GM18909 (cell line): ENCODE measurements at regions not wholly inside any gene's neighbourhood (a gene's known extent, or its start where the extent isn't known, plus 50 kb on each side); places are given as distances from the start of the nearest gene placed in this dataset.
"Not testable (repeated sequence)": the region's sequence is repeated elsewhere in the genome, so short reads cannot be mapped to it uniquely, and the experiment has no call there.

Experiments used
- ATAC-seq: cut with Tn5 transposase; IDR thresholded peaks from one replicate; pipeline ENCODE4 v1.9.1; 2021; ENCODE audit warnings: mild to moderate bottlenecking; ENCODE audit not compliant: unreplicated experiment, poor library complexity

DNA sequence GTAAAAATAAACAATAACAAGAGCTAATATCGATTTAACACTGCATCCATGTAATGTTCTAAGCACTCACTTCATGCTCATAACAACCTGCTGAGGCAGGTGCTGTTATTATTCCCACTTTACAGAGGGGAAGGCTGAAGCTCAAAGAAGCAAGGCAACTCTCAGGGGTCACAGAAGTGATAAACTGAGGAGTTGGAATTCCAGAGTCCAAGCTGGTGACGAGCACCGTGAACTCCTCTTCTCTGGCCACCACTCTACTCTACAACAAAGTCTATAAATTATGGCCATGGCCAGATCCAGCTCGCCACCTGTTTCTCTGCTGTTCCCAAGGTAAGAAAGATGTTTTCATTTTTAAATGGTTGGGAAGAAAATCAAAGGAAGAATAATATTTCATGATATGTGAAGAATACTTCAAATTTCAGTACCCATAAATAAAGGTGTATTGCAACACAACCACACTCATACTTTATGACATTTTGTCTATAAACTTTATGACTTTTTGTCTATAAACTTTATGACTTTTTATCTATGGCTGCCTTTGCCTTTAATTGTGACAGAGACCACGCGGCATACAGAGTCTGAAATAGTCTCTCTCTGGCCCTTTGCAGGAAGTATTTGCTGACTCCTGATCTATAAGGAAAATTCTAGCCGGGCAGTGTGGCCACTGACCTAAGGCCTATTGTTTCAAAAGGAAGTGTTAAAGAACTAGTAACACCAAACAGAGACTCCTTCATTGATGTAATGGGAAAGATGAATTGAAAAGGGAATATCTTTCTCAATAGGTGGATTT lies 113.2 kb upstream of the KCNG1 start:
- no peak for ATAC-seq

DNA sequence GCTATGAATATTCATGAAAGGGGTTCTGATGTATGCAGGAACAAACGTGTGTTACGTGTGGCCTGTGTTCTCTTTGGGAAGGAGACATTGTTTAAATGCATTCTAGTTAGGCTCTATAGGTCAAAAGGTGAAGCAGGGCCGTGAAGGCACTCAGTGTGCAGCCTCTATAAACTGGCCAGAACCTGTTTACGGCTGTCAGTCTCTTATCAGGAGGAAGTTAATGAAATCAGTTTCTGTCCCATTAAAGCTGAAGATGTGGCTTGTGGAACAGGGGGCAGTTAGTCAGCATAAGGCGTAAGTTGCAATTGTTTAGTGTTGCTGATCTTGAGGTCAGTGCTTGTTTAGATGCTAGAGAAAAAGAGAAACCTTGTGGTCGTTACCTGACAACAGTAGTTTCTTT lies 111.5 kb upstream of the KCNG1 start:
- ATAC-seq, result no peak

DNA sequence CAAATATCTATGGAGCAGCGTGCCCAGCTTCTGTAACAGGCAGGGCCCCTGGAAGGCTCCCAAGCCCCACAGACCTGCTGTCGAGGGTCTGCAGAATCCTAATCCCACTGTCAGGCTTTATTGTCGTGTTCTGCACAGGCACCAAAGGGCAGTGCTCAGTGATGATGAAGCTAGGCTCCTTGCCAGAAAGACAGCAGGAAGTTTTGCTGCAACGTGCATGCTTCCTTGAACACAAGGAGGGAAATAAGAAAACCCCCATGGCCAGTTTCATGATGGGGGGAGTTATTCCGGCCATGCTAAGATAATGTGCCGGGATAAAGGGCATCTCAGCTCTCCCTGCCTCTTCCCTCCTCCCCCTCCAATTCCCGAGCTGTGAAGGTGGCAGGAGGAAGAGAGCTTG lies 109.4 kb upstream of the KCNG1 start:
- no peak for ATAC-seq

DNA sequence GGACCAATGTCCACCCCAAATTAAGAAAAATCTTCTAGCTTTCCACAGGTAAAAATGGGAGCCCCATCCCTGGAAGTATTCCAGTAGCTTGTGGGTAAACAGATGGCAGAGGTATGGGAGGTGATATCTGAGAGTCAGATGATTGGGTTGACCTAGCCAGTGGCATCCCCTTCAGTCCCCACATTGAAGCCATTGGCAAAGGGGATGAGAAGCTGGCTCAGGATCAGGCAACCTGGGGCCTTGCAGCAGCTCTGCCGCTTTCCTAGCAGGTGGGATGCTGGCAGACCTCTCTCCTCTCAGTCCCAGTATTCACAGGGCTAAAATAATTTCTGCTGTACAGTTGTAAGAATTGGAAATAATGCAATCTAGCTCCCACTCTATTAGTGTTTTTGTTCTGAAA lies 108.9 kb upstream of the KCNG1 start:
- no peak for ATAC-seq

DNA sequence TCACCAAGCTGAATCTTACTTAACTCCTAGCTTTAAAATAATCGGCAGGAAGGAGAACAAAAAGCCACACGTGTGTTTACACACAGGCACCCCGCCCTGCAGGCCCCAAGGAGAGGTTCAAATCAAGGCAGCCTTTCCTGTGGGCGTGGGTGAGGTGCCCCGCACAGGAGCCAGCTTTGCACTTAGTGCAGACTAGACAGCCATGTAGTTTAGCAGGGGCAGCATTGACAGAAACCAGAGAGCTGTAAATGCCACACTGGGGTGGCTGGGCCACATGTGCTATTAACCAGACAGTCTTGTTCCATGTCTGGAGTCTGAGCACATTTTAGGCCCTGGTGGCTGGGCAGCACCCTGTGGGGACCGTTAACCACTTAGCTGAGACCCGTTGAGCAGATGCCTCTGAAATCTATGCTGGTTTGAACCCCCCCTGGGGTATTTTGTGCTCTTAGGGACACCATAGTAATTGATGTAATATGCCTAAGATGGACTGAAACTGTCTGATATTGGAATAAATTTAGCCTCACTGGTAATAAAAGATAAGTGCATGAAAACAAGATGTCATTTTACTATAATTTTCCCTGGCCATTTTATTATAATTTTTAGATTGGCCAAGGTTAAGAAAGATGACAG lies 106.4 kb upstream of the KCNG1 start:
- no peak for ATAC-seq

DNA sequence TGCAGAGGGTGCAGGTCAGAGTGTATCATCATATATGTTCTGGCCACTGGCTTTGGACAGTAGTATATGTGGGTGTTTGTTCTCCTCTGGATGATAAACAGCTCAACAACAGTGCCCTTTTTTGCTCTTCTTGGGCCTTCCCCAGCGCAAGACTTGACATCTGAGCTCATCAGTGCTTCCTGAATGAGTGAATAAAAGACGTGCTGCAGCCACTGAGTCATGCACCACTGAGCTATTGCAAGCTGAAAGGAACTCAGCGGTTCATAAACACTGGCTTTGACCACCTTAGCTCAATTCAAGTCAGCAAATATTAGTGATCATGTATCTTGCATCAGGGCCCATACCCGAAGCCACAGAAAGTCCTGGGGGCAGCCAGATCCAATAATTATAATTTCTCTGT lies 105.3 kb upstream of the KCNG1 start:
- ATAC-seq, result no peak

DNA sequence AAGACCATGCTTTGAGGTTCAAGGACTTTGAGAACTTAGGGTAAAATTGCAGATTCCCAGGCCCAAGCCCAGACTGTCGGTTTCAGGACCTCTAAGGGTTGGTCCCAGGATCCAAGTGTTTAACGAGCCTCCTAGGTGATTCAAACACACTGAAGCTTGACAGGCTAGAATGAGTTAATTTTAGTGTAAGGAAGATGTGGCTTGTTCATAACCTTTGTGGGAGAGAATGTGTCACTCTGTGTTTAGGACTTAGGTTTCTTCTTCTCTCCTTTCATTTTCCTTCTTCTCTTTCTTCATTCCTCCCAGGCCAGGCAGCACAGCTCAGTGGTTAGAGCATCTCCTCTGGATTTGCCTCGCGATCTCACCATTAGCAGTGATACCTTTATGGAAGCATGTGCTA lies 104.8 kb upstream of the KCNG1 start:
- ATAC-seq, result no peak

DNA sequence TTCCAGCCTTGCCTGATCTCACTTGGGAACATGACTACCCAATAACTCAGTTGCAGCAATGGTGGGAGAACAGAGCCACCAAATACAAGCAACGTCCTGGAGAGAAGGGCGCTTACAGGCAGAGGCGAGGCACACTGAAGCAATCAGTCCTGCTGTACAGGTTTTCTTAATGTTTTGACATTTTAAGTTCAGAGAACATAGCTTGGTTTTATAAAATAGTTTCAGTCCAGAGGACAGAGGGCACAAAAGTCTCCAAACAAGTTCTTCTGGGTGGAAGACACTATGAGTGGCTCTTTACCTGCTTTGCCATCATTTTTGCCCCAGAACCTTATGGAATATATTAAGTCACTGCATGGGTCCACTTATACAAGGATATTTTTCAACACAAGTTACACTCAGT lies 103.4 kb upstream of the KCNG1 start:
- ATAC-seq, result no peak

DNA sequence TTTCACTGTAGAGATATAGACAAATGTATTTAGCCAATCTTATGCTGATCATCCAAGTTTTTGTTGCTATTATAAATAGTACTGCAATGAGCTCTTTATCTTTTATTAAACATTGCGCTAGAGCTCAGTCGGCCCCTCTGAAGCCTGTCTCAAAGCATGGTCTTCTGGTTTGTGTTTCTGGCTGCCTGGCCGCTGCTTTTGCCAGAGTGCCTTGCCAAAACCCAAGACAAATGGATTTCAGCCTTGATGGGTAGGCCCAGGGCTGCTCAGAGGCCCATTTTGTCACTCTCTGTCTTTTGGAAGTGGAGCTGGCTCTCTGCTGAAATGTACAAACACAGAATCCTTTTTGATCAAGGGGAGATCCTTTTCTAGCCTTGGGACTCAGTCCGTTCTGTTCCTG lies 102.9 kb upstream of the KCNG1 start:
- no peak for ATAC-seq

DNA sequence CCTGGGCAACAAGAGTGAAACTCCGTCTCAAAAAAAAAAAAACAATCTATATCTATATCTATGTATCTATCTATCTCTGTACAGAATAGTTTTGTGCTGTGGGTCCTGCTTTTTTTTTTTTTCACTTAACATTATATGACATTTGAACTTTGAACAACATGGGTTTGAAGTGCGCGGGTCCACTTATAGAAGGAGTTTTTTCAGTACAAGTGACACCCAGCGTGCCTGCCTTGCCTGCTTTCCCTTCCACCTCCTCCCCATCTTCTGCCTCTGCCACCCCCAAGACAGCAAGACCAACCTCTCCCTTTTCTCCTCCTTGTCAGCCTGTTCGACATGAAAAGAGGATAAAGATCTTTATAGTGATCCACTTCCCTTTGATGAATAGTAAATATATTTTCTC lies 102.2 kb upstream of the KCNG1 start:
- no peak for ATAC-seq

DNA sequence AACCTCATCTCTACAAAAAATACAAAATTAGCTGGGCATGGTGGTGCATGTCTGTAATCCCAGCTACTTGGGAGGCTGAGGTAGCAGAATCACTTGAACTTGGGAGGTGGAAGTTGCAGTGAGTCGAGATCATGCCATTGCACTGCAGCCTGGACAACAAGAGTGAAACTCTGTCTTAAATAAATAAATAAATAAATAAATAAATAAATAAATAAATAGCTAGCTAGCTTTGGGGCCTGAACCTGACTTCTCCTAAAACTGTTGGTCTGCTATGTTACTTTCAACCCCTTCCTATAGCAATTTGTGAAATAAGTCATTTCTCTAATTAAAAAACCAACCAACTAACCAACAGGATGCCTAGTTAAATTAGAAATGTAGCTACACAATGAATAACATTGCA lies 101.0 kb upstream of the KCNG1 start:
- ATAC-seq, result not testable (repeated sequence)

DNA sequence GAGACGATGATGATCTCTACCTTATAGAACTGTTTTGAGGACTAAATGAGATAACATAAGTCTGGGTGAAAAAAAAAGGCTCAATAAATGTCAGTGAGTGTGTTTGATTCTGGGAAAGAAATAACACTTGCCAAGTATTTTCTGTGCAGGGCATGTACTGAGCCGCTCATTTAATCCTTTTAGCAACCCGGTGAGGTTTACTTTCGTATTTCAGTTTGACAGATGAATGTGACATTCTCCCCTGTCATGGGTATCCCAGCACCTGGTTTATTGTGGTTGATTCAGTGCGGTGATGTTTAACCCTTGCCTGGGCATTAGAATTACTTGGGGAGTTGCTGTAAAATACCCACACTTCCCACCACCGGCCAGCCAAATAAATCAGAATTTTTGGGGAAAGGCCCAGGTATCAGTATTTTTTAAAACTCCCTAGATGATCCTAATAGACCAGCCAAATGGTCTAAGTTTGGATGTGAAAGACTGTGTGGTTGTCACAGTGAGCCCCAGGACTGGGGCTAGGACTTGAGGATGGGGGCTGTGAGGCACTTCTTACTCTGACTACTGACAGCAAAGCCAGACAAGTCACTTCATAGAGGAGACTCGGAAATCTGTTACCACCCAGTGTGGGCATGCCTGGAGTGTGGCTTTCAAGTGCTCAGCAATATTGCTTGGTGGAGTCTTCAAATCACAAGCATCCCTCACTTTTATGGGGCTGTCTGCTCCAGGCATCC lies 100.2 kb upstream of the KCNG1 start:
- ATAC-seq, result no peak

DNA sequence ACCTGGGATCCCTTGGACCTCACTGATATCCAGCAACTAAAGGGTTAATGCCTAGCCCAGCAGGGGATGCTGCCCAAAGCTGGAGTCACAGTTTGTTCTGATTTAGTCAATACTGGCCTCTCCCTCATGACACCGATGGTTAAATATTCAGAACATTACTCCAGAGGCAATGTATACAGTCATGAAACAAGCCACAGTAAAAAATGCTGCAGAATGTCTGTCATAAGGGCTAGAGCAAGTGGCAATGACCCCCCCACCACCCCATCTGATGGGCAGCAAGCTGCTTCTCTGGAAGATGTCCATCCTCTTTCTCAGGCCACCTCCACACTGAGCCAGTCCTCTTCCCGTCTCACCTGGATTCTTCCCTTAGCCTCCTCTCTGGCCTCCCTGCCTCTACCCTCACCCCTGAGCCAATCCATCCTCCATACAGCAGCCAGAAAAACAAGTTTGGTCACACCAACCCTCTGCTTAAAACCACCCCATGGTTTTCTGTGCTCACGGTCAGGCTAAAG lies 99.0 kb upstream of the KCNG1 start:
- ATAC-seq, result no peak

DNA sequence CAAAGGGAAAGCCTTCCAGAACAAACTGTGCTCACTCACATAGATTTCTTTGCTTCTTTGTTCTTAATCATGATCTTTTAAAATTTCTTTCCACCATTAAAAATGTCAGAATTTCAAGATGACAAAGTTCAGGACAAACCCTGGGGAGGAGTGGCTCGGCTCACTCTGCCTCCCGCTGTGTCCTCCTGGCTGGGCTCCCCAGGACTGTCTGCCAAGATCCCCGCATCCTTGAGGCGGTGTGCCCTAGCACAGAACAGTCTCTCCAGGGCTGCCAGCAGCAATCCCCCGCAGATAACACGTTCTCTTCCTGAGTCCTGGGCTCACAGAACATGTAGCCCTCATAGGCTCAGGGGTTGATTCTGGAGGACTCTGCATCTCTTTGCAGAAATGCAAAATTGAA lies 98.4 kb upstream of the KCNG1 start:
- ATAC-seq, result no peak

DNA sequence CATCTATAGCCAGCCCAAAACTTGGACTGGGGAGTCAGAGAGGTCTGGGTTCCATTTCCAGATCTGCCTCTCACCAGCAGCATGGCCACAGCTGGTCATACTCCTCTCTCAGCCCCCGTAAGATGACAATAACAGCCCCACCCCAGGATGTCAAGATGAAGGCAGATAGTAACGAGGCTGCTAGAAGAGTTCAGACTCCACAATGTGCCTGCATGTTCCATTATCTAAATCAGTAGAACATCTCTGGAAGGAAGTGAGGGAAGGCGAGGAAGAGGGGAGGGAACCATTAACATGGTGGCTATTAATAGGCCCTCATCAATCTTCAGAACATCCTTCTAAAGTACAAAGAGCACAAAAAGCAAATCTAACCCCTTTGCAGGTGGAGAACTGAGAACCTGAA lies 98.0 kb upstream of the KCNG1 start:
- ATAC-seq, result no peak

DNA sequence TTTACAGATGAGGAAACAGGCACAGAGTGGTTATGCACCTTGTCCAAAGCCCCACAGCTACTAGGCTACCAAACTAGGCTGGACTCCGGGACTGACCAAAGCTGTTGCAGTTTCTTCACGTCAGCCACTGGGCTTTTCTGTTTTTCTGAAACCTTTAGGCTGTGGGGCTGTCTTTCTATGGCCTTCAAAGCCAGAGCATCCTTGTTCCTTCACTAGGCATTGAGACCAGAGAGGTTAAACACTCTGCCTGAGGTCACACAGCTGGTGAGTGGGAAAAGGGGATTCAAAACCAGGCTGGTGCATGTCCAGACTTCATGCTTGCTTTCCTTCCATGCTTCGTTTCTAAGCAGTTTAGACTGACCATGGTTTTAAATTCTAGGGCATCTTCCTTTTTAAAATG lies 97.5 kb upstream of the KCNG1 start:
- no peak for ATAC-seq

DNA sequence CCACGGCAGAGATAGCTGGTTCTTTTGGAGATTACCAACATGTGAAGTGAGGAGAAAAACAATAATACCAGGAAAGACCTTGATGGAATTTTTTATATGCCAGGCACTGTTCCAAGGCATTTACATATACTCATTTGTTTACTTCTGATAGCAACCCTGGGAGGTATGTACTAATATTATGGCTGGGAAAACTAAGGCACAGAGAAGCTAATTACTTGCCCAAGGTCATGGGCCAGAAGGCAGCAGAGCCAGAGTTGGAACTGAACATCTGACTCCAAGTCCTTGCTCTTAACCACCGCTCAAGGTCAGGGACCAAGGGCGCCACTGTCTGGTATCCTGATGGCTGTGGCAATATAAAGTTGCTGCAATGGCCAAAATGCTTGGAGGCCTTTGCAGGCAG lies 97.0 kb upstream of the KCNG1 start:
- no peak for ATAC-seq

DNA sequence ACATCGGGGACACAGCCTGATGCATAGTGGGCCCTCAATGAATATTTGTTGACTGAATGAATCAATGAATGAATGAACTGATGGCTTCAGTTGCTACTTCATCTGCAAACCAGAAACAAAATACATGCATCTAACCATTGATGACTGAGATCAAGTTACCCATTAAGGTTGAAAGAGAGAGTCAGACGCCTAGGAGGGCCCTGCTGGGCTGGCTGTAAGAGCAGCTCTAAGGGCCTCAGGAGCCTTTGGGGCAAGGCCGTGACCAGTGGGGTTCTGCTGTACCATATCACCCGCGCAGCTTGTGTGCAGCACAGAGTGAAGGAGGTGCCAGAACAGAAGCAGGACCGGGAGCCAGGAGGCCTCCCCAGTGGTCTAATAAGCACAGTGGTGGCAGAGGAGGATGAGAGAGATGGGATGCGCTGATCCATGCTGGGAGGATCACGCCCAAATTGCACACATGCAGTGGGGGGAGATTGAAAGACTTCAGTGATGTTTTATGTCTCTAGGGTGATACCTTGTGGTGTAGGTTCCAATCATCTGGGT lies 96.1 kb upstream of the KCNG1 start:
- ATAC-seq, result no peak

DNA sequence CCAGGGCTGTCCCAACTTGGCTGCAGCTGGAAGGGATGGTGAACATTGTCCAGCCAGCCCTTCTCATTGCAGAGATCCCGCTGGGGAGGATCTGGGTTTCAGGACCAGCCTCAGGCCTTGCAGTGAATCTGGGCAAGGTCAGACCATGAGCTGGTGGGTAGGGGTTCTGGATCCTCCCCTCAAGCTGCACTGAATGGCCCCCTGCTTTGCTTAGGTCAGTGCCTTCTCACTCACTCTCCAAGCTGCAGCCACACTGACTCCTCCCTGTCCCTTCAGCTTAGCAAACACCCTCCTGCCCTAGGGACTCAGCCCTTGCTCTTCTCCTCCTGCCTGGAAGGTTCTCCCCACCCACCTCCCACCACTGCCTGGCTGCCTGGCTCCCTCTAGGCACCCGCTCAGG lies 95.3 kb upstream of the KCNG1 start:
- no peak for ATAC-seq

DNA sequence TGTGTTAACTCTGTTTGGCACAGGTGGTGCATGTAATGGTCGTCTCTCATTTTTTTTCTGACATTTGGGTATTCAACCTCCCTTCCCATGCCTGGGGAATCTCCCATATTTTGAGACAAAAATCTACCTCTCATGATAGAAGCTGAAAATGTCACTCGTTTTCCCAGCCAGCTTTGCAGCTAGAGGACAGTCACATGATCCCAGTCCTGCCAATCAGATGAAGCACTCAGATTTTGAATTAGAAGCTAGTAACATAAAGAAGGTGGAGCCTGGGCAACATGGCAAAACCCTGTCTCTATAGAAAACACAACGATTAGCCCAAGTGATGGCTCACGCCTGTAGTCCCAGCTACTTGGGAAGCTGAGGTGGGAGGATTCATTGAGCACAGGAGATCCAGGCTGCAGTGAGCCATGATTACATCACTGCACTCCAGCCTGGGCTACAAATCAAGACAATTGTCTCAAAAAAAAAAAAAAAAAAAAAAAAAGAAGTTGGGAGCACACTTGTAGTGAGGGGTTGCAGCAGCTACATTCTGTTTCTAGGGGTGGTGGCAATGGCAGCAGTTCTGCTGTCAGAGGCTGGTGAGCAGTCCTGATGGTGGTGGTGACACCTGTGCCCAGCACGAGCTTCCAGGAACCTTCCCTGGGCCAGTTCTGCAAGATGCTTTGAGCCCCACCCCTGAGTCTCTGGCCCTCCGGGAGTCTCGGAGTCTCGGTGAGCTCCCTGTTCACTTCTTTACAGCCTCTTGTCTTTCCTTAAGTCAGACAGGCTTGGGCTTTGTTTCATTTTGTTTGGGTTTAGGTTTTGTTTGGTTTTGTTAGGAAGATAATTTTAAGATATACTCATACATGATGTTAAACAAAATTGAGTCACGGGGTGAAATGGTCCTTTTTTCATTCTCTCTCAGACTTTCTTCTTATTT lies 94.1 kb upstream of the KCNG1 start:
- ATAC-seq, result no peak
